CD4-positive, alpha-beta T cell treated with Interleukin-6 for 4 hours (primary cell): ENCODE measurements at regions not wholly inside any gene's neighbourhood (a gene's known extent, or its start where the extent isn't known, plus 50 kb on each side); places are given as distances from the start of the nearest gene placed in this dataset.

ENCODE experiments used
- DNase-seq: peaks from one replicate; pipeline ENCODE4 v3.0.0-alpha.2; 2020; ENCODE audit warnings: mixed read lengths

DNA sequence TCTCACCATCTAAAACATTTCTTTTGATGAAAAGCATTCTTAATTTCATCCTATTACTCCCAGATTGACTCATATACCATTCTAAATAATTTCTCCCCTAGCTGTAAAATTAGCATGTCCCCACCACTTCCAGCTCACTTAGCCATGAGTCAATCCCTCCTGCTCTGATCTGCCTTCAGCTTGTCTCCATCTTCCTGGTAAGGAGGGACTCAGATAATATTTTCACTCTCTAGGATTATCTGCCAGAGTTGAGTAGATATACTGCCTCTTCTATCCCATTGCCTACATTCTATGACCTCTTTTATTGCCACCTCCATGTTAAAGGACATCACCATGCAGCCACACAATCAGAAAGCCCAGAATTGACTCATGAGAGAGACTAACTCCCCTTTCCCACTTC lies 348.8 kb upstream of the POU3F2 start:
- DNase-seq: no peak

DNA sequence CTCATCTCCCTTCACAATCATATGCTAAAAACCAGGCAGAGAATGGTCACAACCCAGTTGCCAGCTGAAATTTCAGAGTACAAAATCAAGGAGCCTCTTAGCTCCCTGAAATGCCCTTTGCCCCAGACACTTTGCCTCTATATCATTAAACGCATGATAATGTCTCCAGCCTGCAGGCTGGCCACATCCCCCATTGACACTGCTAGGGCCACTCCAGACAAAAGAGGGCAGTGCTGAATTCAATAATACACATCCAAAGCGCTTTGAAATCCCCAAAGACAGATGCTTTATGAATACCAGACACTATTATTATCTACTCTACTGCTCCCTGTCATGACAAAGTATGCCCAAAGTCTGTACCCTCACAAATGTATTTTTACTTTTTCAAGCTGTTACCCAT lies 348.3 kb upstream of the POU3F2 start:
- no peak for DNase-seq

DNA sequence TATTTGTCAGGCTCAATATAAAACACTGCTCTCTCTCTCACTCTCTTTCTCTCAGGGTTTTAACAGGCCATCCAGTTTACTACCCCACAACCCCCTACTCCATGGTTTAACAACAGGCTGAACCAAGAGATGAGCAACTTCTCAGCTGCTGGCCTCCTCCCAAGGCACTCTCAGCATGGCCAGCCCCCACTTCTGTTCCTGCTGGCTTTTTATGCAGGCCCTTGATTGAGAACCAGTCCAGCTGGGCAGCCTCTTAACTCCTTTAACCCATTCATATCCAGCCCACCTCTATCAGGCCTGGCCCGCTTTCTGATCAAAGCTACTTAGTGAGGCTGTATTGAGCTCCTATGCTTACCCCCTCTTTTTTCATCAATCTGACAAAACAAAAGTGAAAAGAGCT lies 346.8 kb upstream of the POU3F2 start:
- DNase-seq: no peak

DNA sequence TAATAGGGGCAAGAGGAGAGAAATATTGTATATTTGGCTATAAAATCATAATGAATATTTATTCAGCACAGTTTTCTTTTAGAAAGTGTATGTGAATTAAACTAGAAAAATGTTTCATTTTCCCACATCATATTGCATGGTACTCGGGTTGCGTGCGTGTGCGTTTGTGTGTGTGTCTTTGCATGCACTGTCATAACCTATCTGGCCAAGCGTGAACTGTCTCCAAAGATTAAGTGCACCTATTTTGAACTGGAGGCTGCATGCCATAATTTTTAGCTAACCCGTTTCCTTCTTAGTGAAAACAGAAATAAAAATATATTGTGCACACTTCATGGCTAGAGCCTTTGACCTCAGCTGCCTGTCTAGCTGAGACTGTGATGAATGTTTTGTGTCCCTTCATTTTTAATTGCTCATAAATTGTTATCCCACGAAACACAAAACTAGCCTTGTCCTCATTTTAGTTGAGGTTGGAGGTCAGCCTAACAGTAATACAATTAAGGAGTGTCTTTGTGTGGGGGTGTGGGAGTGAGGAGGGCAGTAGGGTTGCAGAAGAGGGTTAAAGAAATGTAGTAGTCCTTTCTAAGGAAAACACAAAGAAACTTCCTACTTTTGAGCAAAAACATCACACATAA lies 336.1 kb upstream of the POU3F2 start:
- DNase-seq: no peak

DNA sequence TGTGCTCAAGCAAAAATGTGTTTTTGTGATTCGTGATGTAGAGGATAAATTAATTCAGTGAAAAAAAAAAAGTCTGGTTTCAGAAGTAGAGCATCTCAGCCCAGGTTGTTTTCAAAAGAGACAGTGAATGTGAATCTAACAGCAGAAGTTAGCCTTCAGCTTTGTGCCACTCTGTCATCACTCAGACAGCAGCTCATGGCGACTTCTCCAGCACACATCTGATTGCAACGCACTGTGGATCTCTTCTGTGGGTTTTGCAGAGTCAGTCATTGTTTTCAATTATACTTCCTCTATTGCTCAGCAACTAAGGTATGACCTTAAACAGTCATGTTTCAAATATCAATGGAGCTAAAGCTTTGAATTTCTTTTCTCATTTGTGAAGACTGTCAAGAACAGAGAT lies 335.5 kb upstream of the POU3F2 start:
- no peak for DNase-seq

DNA sequence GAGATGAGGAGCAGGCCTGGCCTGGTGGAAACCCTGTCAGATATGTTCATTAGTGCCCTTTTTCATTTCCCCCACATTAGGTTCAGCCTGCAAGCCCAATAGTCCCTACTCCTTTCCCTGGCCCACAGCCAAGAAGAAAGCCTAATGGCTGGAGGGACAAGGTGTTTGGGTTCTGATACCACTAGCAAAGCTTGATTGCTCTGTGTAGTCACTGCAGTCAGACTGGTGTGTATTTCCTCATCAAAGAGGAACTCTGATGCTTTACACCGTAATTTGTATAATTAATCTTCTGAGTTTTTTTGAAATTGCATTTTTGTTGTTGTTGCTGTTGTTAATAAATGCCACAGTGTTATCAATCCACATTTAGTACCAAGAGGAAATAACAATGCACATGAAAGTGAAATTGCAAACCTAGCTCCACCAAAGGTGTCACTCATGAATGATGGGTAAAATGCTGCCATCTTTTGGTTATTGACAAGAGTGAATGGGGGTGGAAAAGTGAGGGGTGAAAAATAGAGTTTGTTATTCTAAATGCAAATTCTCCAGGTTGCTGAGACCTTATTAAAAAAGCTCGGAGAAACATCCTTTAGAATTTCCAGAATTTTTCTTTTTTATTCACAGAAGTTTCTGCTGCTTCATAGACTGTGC lies 320.2 kb upstream of the POU3F2 start:
- no peak for DNase-seq

DNA sequence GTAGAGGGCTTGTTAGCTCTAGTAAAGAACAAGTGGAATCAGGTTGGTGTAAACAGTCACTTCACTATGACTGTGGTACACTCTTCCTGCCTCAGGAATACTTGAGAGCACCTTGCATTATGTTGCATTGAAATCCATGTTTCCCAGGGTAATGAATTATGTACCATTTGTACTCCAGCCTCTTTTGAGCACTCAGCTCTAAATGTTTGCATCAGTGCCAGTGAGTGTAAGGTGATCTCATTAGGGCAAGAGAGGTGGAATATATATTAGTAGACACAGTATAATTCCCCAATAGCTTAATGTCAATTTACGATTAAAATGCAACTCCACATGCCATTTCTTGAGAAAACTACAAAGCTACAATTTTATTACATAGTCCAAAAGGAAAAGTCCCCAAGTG lies 319.6 kb upstream of the POU3F2 start:
- DNase-seq: no peak

DNA sequence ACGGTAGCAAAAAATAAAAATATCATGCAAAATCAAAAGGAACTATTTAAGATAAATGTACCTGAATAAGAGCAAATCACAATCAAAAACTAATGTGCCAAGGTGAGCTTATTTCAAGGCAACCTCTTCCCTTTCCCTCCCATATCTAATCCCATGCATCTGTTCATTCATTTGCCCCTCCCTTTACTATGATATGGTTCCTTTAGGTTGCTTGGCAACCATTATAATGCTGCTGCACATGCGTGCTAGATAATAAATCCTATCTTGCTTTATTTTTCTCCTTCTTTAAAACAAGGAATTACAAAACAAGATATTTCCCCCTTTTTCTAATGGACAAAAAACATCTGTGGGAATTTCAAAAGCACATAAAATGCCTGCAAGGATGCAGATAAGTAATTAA lies 318.2 kb upstream of the POU3F2 start:
- no peak for DNase-seq

DNA sequence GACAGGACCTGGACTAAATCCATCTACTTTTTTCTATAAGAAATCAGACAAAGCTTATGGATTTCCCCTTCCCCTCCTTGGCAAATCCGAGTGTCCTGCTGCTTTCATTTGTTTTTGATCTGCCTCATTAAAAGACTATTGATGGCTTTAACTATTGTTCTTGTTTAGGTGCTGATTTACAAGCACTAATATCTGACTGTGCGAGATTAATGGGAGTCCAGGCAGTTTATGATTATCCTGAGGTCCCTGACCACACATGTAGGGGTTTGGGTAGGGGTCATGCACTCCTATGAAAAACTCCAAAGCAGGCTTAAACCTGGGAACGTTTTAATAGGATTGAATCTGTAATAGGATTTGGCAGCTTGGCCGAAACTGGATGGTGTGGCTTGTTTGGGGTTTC lies 317.5 kb upstream of the POU3F2 start:
- DNase-seq: no peak

DNA sequence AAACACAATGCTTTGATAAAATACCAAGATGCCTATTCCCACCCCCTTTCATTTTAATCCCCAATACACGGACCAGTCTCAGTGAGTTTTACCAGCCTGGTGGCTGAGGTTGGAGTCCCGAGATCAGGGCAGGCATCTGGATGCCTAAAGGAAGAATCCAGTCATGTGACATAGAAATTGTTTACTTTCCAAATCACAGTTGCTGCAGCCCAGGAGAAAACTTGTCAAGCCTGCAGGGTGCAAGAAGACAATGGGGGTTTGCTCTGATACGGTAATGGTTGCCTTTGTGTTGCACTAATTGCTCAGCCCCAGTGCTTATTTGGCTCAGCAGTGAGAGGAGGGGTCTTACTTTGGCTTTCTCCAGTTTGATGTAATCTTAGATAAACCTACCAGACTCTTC lies 308.5 kb upstream of the POU3F2 start:
- no peak for DNase-seq

DNA sequence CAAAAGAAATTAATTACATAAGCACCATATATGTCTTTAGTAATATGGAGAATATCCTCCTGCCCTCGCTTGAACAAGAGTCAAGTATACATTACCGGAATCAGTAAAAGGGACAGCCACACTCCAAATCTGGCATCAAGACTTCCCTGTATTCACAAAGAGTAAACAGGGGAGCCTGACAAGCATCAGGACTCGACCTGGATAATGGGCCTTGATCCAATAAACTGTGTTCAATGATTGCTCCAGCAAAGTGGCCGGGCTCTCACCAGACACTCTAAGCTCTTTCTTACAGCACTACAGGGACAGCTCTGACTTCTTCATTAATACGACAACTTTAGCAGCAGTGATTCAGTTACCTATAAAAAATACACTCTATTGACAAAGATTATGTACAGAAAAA lies 307.9 kb upstream of the POU3F2 start:
- no peak for DNase-seq

DNA sequence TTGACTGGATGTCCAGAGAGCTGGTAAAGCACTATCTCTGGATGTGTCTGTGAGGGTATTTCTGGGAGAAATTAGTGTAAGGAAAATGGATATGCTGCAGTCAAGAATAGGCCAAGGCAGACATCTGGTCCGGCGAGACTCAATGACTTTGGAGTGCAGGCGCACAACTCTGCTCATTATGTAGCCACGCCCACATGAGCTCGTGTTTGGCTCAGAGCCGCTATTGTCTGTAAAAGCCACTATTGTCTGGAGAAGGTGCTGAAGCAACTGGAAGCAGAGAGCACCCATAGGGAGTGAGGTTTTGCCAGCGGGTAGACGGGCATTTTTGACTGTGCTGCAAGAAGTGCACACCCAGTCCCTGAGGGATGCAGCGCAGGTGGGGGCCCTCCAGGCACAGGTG lies 305.0 kb upstream of the POU3F2 start:
- no peak for DNase-seq

DNA sequence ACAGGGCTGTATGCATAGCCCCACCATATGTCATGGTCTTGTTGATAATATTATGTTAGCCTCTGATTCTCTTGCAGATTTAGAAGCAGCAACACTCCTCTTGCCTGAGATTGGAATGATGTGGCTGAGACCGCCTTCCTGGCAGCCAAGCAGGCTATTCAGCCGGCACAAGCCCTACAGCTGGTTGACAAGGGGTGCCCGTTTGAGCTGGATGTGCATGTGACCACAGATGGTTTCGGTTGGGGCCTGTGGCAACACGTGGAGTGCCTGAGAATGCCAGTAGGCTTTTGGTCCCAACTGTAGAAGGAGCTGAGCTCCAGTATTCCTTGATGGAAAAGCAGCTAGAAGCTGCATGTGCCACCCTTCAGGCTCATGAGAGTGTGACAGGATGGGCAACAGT lies 303.6 kb upstream of the POU3F2 start:
- no peak for DNase-seq

DNA sequence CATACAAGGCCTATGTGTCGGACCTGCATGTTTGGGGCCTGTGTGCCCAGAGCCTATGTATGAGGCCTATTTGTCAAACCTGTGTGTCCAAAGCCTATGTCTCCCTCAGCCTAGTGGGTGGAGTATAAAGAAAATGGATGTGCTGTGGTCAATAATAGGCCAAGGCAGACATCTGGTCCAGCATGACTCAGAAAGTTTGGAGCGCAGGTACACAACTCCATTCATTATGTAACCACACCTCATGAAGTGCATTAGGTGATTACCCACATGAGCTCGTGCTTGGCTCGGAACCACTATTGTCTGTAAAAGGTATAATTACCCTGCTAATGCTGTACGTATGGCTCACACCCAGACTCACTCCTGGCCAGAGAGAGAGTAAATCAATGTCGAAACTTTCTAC lies 302.4 kb upstream of the POU3F2 start:
- DNase-seq: no peak

DNA sequence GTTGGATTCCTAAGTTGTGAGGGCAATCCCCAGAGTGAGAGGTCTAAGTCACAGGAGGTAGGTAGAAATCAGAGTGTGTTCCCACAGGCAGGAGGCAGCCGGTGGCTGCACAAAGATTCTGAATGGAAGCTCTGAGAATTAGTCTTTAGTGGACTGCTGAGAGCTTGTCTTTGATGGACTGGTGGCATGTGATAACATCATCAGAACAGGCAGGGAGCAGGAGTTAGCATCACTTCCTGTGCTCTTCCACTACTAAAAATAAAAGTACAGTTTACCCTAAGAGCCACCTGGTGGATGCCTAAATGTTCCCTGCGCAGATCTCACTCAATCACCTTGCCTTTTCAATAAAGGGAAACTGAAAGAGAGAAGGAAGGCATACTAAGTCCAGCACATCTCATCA lies 294.6 kb upstream of the POU3F2 start:
- DNase-seq: no peak

DNA sequence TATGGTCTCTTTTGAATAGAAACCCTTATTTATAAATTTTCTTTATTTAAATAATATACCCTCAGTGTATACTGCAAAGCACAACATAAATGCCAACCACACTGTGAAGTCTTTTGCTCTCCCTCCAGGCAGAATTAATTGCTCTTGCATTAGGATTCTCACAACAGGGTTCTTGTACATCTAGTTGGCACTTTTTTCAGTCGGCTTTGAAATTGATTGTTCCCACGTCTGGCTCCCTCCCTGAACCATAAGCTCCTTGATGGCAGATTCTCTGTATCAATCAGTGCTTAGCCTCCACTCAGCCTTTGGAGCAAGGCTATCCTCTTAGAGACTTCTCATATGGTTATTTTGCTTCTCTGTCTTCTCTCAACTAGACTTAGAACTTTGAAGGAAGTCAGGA lies 288.0 kb upstream of the POU3F2 start:
- no peak for DNase-seq

DNA sequence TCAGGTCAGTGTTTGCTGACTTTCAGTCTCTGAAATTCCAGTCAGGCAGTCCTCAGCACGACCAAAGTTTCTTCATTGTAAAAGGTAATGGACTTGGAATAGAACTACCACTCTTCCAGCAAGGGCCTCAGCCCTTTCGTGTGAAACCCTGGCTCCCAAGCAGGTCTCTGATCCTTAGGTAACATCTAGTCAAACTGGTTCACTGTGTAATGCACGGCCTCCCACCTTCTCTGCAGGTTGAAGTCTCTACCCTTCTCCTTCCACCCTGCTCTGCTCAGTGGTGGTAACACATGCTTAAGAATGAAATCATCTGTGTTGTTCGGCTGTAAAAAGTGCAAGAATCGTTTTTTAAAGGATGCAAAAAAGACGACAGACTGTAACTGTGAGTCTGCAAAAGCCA lies 287.2 kb upstream of the POU3F2 start:
- DNase-seq: no peak

DNA sequence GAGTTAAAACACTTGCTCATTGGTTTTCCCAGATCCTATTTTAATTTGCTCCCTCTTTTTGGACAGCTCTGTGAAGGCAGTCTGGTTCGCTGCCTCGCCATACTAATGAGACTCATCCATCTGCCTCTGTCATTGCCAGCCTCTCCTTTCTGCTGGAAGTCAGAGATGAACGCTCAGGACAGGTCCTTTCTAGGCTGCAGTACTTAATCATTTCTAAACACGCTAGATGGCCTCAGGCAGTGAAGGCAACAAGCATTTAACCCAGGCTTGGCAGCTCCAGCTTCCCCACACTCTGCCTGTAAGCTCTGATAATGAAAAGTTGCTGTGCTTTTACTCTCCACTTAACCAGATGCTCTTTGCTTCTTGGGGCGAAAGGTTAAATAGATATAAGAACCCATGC lies 286.7 kb upstream of the POU3F2 start:
- no peak for DNase-seq

DNA sequence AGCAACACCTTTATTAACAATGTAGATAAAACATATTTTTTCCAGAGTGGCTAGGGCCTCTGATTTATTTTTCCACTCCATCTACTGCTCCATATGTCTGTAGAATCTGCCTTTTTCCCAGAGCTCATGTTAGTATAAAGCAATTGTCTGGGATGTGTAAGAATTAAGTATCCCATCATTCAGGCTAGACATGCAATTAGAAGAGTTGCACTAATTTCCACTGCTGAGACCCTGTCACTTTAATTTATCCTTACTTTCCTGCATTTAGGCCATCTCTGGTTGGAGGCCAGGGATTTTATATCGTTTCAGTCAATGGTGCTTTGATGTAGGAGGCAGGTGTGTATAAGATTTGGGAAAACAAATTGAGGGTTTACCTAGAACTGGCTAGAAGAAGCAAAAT lies 286.1 kb upstream of the POU3F2 start:
- no peak for DNase-seq

DNA sequence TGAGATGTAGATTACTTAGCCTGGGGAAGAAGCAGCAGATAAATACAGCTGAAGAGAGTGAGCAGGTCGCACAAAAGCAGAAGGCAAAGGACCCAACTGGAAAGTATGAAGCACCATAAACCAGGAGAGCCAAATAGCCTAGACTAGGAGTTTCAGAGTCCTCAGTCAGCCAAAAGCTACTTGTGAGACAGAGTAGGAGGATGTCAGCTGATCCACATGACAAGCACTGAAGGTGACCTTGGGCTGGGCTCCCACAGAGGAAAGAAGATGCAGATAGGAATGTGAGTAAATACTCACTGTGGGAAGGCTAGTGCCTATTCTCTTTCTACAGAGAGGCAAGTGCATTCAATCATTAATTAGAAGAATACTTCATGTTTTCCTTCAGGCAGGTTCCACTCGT lies 274.0 kb upstream of the POU3F2 start:
- no peak for DNase-seq

DNA sequence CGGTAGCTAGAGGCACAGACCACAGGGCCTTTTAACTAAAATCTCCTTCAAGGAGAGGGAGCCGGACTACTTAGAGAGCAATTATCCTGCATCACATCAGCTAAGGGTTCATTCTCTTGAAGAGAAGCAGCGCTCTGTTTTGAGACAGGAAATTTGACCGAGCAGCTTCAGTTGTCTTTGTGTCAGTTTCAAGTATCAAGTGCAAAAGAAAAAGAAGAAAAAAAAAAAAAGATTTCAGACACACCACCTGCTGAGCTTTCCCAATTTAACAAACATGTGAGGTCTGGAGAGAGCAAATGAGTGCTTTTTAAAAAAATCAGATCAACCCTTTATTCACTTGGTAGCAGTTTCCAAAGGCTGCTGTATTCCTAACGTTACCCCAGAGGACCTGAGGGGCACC lies 273.5 kb upstream of the POU3F2 start:
- no peak for DNase-seq

DNA sequence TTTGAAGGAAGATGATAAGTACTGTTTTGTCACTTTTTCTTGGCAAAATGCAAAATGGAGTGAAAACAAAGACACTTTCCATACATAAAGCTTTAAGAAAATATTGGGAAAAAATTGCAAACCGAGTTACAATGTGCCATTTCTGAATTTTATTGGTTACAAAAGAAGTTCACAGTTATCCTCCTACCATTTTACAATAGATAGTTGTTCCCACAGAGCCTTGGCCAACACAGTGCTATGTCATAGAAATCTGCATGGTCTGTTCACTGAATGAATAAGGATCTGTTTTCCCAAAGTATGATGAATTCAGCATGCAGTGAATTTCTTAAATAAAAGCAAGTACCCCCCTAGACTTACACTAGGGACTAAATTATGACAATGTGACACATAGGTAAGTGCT lies 268.2 kb upstream of the POU3F2 start:
- no peak for DNase-seq

DNA sequence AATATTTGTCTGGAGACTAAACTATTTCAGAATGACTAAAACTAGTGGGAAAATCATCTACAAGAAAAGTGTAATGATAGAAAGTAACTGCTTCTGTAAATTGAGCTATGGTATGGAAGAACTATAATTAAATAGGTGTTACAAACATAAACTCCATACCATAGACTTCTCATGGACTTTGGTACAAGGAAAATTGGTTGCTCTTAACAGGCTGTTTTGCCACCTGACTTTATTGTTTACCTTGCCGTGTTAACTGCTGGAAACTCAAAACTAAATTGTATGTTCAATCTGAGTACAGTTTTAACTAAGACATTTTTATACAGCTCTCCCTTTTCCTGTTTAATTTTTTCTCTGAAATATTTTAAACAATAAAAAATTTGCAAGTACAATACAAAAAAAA lies 261.8 kb upstream of the POU3F2 start:
- no peak for DNase-seq

DNA sequence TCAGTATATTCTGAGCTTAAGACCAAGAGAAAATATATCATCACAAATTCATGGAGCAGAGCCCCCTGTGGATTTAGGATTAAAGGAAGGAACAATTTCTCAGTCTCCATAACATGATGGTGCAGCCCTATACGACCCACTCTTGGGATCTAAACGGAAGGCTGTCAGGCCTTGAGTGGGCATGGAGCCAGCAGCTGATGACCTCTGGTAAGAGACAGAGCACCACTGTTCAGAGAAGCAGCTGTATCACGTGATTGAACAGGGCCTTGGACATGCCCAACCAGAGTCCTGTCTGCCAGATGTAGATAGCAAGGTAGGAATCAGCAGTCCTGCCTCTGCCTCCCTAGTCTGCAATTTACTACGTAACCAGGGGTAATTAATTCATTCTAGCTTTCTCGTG lies 259.4 kb upstream of the POU3F2 start:
- DNase-seq: no peak

DNA sequence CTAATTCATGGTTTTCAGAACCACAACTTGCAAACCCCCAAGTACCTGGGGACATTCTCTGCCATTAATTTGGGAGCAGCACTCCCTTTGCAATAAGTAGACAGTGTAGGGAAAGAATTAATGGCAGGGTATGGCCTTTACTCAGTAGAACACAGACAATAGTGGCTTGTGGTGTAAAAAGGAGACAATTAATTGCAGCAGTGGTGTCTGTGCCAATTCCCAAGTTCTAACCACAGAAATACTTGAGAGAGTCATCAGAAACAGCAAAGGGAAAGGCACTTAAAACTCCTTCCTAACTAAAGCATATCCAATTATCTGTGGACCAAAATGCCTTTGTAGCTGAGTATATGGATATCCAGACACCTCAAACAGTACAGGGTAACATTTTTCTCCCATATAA lies 257.6 kb upstream of the POU3F2 start:
- DNase-seq: no peak
